BJ (cell line): ENCODE measurements at regions not wholly inside any gene's neighbourhood (a gene's known extent, or its start where the extent isn't known, plus 50 kb on each side); places are given as distances from the start of the nearest gene placed in this dataset.

ENCODE experiments used
- CTCF ChIA-PET: fragments of 350-600 bp; formaldehyde crosslinking; extraction: SDS; loops from one replicate; lab custom pipeline; 2021; ENCODE audit warnings: antibody characterized with exemption, inconsistent platforms; lab: Yijun Ruan, JAX
- POLR2A ChIA-PET: fragments of 300-600 bp; sonication (Branson Sonifier 250); formaldehyde crosslinking; extraction: SDS; loops from one replicate; lab custom pipeline; 2021; ENCODE audit warnings: antibody characterized with exemption; lab: Charles Lee
- DNase-seq: peaks from one replicate; pipeline ENCODE4 v3.0.0-alpha.2; 2011; ENCODE audit warnings: low read depth
- H3K27me3 ChIP-seq: 2 replicates; pipeline ENCODE4 v1.6.0; 2011; ENCODE audit warnings: low read length; ENCODE audit not compliant: control insufficient read depth, insufficient read depth
- H3K36me3 ChIP-seq: 2 replicates; pipeline ENCODE4 v1.5.1; 2011; ENCODE audit warnings: low read length; ENCODE audit not compliant: control insufficient read depth, insufficient read depth
- H3K4me3 ChIP-seq: 2 replicates; pipeline ENCODE4 v1.5.1; 2011; ENCODE audit warnings: low read depth, mild to moderate bottlenecking, control low read depth, low read length
- TF ChIP-seq, protein P1 (sequence below): IDR thresholded peaks from 2 replicates; pipeline ENCODE4 v1.5.1; 2011; ENCODE audit warnings: low read depth, mild to moderate bottlenecking, control low read depth, inconsistent platforms, low read length, moderate library complexity; ENCODE audit not compliant: insufficient read depth

DNA sequence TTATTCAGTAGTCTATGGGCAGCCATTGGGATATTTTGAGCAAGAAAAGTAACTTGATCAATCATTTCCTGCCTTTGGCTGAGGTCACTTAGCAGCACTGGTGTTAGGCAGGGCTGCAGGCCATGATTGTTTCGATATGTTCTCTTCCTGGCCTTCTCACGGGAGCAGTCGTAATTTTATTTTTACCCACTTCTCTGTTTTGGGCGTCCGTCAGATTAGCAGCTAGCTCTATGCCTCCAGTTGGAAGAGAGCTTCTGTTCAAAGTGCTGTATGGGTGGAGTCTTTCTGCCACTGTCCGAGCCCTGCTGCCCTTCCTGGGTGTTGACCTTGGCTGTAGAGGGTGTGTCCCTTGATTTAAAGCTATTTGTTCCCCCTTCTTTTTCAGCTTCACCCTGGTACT lies 123.4 kb upstream of the ROPN1 start:
- Histone ChIP-seq H3K36me3 (no peaks in the 10 kb centered on the region), H3K4me3 (no peak overlapping the region), H3K27me3 (no peaks in the 10 kb centered on the region)
- CTCF ChIA-PET: interaction anchor here (0.6 to 1.2 kb wide), 2 partner anchors 16 to 27 kb away, joined by 3 to 4 read pairs; no protein-coding TSS in a partner anchor
- DNase-seq: no peak
- POLR2A ChIA-PET: no interaction called here
- TF ChIP-seq, protein P1, sequence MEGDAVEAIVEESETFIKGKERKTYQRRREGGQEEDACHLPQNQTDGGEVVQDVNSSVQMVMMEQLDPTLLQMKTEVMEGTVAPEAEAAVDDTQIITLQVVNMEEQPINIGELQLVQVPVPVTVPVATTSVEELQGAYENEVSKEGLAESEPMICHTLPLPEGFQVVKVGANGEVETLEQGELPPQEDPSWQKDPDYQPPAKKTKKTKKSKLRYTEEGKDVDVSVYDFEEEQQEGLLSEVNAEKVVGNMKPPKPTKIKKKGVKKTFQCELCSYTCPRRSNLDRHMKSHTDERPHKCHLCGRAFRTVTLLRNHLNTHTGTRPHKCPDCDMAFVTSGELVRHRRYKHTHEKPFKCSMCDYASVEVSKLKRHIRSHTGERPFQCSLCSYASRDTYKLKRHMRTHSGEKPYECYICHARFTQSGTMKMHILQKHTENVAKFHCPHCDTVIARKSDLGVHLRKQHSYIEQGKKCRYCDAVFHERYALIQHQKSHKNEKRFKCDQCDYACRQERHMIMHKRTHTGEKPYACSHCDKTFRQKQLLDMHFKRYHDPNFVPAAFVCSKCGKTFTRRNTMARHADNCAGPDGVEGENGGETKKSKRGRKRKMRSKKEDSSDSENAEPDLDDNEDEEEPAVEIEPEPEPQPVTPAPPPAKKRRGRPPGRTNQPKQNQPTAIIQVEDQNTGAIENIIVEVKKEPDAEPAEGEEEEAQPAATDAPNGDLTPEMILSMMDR: no peak

DNA sequence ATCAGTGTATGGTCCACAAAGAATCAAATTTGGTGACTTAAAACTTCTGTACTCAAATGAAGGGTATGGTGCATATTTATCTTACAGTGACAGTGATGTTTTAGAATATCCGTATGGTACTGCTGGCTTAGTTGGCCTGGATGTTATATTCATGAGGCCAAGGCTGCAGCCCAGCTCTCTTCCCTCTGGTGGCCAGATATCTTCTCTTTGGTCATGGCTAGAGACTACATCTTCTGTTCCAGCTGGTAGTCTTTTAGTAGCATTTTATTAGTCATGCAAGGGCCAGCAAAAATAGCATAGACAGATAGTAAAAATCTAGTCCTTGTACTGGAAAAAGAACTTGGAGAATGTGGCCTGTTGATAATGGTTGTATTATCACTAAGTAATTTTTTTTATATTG lies 124.0 kb upstream of the ROPN1 start:
- ChIA-PET POLR2A (interaction anchor here (0.9 kb wide), 1 partner anchor 9 kb away, joined by 4 read pairs; no protein-coding TSS in a partner anchor), CTCF (interaction anchor here (1.2 kb wide), 1 partner anchor 15 kb away, joined by 4 read pairs; no protein-coding TSS in a partner anchor)
- no peak for DNase-seq
- Histone ChIP-seq H3K36me3 (no peaks in the 10 kb centered on the region), H3K27me3 (no peaks in the 10 kb centered on the region), H3K4me3 (no peak overlapping the region)
- TF ChIP-seq, protein P1: no peak

DNA sequence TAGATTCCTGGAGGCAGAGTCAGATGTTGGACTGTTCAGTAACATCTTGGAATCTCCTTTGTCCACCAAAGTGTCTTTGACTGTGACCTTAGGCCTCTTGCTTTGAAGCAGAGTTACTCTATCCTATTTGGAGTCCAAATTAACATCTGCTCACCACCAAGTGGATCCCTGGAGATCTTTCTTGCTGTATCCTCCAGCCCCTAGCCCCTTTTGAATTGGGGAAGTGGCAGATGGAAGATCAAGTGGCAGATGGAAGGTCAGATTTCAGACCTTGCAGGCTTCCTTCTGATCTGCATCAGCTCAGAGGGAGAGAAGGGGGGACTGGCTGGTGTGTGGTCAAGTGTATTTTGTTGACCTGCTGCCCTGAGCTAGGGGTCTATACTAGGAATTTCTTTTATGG lies 125.0 kb upstream of the ROPN1 start:
- H3K27me3 ChIP-seq: no peaks in the 10 kb centered on the region
- POLR2A ChIA-PET: no interaction called here
- no peak overlapping the region for H3K4me3 ChIP-seq
- CTCF ChIA-PET: no interaction called here
- DNase-seq: no peak
- TF ChIP-seq, protein P1: no peak
- no peaks in the 10 kb centered on the region for H3K36me3 ChIP-seq

DNA sequence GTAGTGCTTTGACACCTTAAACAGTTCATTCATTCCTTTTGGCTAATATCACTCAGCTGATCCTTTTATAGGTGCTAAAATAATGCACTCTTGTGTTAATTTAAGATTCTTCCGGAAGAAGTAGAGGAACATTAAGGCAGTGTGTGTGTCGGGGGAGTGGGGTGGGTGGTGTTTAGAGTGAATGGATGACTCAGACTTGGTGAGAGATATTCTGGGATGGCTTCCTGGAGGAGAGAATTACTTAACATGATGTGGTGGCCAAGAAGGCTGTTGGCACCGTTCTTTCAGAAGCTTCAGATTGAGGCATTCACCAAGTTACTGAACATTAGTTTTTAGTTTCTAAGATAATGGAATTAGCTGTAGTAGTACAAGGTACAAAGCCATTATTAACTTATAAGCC lies 125.6 kb upstream of the ROPN1 start:
- ChIA-PET CTCF (no interaction called here), POLR2A (no interaction called here)
- TF ChIP-seq, protein P1: no peak
- no peak for DNase-seq
- Histone ChIP-seq H3K36me3 (no peaks in the 10 kb centered on the region), H3K27me3 (no peaks in the 10 kb centered on the region), H3K4me3 (no peak overlapping the region)

DNA sequence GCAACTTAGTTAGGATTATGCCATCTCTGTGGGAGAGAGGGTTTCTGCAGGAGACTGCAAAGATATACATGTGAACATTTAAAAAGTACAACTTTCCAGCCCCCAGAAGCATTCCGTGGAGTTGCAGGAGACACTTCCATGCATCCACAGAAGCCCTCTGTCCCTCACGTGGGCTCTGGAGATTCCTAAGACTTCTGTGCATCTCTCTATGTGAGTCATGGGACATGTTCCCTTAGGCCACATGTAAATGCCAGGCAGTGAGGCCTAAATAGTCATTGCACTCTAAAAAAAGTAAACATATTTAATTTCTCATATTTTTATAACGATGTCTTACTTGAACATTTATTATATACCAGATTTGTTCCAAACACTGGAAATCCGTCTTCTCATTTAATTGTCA lies 126.5 kb upstream of the ROPN1 start:
- DNase-seq: no peak
- Histone ChIP-seq H3K27me3 (no peaks in the 10 kb centered on the region), H3K36me3 (no peaks in the 10 kb centered on the region), H3K4me3 (no peak overlapping the region)
- CTCF ChIA-PET: interaction anchor here (0.6 to 1.1 kb wide), 2 partner anchors 44 to 82 kb away, joined by 3 read pairs; no protein-coding TSS in a partner anchor
- POLR2A ChIA-PET: no interaction called here
- TF ChIP-seq, protein P1: no peak
